GM18511 (cell line): ENCODE measurements at regions not wholly inside any gene's neighbourhood (a gene's known extent, or its start where the extent isn't known, plus 50 kb on each side); places are given as distances from the start of the nearest gene placed in this dataset.

Source experiments
- ATAC-seq: cut with Tn5 transposase; IDR thresholded peaks from one replicate; pipeline ENCODE4 v1.9.1; 2021; ENCODE audit warnings: mild to moderate bottlenecking, moderate library complexity; ENCODE audit not compliant: unreplicated experiment

DNA sequence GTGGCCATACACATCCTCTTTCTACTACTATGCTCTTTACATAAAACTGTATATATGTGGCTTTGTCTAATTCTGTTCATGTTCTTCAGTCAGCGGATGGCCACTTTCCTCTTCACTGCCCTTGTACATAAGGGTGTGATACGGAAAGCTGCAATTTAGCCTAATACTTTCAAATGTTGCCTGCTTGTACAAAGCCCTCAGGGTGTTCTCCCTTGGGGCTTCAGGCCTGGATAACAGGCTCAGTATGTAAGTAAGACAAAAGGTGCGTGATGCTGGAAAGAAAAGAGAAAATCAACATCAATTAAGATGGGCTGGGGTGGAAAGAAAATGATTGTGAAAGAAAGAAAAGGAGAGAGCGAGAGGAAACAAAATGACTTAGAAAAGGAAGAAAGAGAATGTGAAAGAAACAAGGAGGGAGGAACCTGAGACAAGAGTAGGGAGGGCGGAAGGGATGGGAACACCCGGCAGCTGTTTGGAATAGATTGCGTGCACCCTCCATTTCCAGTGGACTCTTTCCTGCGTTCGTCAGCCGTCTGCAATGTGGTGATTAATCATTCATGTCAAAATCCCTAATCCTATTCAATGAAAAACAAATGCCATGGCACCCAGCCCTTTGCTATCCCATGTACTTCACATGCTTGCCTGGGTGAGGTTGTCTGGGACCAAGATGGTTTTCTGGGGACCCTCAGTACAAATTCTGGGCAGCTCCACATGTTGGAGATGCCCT lies 553.6 kb downstream of the NUF2 start:
- ATAC-seq, result no peak

DNA sequence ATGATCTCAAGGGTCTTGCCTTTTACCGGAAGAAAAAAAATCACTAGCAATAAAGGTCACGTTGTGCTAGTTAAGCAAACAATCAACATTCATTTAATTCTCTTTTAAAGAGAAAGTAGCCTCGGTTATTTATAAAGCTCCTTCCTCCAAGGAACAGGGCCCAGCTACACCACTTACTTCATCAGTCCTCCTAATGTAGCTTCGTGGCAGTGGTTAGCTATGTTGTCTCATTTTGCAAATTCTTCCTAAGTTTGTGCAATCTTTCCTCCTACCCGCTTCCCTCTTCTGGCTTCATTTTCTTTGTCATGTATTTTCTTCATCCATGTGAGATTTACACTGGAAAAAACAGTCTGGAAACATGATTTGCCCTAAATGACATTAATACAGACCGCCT lies 554.2 kb downstream of the NUF2 start:
- ATAC-seq, result no peak

DNA sequence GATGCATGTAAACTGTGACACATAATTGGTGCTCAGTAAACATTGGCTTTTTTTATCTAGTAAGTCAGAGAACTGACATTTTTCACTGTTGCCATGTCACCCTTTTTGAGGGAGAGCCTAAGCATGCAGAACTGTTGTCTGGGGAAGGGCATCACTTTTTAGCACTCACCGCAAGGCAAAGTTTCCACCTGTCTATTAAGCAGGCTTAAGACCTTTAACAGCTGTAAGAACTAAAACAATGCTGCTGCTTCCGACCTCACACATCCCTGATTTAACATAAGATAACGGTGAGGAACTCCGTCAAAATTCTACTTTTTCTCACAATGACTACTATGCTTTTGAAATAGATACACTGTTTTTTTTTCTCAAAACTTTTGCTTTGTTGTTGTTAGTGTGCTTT lies 554.8 kb downstream of the NUF2 start:
- ATAC-seq, result no peak

DNA sequence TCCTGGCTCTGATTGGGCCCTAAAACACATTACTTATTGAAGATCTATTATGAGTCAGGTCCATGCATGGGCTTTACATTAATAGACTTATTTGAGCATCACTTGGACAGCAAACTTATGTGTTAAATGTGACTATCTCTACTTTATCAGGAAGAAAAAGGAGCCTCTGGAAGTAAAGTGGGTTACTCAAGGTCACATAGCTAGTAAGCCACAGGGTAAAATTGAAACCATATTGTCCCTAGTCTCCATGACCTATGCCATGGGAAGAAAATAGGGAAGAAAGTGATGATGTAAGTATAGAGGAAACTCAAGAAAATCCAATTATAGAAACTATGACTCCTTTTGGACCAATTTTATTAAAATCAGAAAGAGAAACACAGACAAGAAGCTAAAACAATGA lies 555.3 kb downstream of the NUF2 start:
- no peak for ATAC-seq

DNA sequence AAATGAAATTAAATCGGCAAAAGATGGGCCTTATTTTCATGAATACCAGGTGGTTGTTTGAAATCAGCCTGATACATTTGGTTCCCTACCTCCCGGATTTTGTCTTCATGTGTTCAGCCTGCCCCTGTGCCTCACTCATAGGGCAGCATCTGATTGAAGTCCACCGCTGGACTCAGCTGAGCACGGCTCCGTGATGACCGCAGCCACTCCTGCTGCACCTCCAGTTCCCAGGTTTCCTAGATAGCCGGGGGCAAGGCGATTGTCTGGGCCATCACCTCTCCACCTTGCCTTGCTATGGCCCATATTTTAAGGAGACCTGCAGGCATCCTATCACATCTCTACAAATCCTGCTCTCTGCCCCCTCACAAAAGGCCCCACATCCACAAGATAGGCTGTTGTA lies 563.8 kb downstream of the NUF2 start:
- ATAC-seq, result no peak

GRCh38 chr1:163896001-163896400 lies 574.2 kb downstream of the NUF2 start:
- ATAC-seq, result no peak

DNA sequence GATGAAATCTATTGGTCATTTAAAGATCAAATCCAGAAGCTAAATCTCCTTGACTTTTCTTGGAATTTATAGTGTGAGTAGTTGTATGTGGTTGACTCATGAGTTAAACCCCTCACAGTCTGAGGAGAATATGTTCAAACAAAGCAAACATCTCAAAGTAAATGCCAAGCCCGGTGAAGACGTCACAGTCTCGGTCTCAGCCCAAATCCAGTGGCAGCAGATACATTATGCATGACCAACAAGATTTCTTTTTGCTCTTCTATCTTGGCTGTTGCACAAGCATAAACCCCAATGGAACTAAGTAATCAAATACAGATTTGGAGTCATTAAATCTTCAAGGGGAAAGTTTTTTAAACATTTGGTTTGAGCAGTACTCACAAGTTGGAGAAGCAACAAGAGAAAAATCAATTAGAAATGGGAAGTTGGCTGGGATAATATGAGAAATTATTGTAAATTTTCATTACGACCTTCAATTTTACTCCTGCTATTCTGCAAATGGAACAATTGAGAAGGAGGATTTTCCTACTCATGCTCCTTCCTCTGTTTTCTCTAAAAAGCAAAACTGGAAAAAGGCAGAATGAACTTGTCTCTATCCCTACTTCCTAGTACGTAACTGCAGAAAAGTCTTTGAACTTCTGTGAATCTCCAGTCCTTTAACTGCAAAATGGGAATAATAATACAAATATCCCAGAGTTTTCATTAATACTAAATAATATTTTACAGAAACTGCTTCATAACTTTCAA lies 575.8 kb downstream of the NUF2 start:
- ATAC-seq, result no peak

GRCh38 chr1:163906283-163906682 lies 584.5 kb downstream of the NUF2 start:
- ATAC-seq, result no peak

DNA sequence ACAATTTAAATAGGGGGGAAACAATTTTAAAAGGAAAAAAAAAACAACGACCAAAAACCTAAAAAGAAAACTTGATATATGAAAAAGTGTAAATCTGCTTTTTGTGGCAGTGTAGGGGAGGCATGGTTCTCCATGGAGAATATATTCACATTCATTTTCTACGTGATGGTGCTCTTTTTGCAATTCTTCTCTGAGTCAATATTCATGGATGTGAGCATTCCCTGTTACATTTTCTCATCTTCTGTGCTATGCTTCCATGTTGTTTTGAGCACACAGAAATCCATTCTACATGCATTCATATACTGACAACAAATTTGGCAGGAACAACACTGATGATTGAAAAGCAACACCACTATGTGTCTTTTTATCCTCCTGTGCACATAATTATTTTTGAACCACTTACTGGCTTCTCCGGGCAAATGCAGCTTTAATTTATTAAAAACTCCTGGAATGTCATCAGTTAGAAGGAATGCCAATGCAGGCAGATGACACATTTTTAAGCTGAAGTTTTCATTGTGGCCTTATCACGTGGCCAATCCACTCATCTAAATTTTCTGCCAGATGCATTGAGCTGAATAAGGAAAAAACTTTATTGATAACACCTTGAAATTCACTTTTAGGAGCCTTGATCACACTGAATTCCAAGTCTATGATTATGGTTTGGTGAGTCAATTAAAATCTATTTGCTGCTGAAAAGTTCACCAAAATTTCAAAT lies 590.6 kb downstream of the NUF2 start:
- ATAC-seq, result no peak

DNA sequence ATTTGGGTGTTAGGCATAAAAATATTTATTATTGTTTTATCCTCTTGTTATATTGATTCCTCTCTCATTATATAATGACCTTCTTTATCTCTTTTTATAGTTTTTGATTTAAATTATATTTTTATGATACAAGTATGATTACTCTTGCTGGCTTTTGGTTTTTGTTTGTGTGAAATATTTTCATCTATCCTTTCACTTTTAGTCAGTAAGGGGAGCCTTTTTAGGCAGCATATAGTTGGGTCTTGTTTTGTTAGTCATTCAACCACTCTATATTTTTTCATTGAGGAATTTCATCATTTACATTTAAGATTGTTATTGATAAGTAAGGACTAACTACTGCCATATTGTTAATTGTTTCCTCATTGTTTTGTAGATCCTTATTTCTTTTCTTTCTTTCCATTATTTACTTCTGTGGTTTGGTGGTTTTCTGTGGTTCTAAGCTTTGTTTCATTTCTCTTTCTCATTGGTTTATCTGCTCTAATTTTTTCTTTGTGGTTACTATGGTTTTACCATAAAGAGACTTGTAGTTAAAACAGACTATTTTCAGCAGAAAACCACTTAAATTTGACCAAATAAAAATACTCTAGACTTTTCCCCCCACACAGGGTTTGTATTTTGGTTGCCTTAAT lies 593.1 kb downstream of the NUF2 start:
- peak; percentile 78 for ATAC-seq

GRCh38 chr1:163922743-163923201 lies 601.0 kb downstream of the NUF2 start:
- peak; percentile 88 for ATAC-seq

DNA sequence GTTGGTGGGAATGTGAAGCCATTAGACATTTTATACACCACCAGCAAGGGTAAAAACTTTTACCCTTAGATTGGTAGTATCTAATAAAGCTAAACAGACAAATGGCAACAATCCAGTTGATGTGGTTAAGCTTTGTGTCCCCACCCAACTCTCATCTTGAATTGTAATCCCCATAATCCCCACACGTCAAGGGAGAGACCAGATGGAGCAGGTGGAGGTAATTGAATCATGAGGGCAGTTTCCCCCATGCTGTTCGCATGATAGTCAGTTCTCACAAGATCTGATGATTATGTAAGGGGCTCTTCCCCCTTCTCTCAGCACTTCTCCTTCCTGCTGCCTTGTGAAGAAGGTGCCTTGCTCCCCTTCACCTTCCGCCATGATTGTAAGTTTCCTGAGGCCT lies 602.3 kb downstream of the NUF2 start:
- no peak for ATAC-seq

GRCh38 chr1:163927493-163927892 lies 605.7 kb downstream of the NUF2 start:
- ATAC-seq, result no peak

DNA sequence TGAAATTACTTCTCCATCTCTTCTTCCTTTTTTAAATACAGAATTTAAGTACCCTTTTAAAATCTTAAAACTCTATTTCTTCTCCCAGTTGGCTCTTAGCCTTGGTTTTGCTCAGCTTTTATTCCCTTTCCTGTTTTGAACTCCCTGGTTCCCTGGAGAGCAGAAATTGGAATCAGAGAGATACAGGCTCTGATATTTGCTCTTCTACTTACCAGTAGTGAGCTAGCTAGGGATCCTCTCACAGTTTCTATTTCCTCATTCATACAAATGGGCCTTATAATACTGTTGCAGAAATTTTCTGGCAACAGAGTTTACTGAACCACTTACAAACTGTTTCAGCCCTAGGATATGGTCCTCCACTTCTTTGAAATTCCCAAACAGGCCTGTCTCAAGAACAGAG lies 606.3 kb downstream of the NUF2 start:
- no peak for ATAC-seq

DNA sequence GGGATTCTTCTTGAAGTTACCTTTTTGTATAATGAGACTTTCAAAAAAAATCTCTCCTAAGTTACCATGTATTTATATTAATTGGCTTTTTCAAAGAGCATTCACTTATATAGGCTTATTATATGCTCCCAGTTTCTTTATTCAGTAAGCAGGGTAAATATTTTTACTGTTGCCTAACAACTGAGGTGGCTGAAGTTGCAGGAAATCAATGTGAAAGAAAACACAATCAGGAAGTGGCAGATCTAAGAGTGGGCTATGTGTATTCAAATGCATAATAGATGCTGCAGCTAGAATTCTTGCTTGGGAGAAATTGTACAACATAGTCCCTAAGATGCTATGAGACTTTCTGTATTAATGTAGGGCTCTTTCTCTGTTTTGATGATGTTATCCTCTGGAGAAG lies 606.9 kb downstream of the NUF2 start:
- ATAC-seq, result no peak

DNA sequence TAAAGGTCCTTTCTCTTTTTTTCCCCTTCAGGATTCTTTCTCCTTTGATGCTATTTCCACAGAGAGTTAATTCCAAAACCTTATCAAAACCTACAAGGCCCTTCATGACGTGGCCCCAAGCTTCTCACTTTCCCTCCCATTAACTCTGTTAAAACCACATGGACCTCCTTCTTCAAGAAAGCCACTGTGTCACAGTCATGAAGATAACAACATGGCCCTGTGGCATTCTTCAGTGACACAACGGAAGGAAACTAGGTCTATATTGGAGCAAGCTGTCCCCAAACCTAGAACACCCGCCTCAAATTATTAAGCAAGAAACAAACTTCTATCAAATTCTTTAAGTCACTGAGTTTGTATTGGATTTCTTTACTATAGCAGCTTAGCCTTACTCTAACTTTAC lies 611.1 kb downstream of the NUF2 start:
- no peak for ATAC-seq

DNA sequence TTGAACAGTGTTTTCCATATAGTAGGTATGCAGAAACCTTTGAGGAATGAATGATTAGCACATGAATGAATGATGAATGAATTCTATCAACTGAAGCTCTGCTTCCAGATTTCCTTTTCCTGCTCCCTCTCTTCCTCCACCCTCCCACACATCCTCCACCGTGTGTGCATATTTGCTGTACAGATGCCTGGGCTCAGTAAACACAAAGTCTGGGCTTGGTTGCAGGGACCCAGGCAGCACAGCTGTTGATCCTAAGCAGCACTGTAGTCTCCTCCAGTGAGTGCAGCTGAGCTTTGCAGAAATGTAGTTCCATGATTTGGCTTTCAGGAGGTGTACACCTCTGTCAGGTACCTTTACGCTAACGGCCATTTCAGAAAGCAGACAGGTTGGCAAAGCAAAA lies 611.7 kb downstream of the NUF2 start:
- no peak for ATAC-seq

DNA sequence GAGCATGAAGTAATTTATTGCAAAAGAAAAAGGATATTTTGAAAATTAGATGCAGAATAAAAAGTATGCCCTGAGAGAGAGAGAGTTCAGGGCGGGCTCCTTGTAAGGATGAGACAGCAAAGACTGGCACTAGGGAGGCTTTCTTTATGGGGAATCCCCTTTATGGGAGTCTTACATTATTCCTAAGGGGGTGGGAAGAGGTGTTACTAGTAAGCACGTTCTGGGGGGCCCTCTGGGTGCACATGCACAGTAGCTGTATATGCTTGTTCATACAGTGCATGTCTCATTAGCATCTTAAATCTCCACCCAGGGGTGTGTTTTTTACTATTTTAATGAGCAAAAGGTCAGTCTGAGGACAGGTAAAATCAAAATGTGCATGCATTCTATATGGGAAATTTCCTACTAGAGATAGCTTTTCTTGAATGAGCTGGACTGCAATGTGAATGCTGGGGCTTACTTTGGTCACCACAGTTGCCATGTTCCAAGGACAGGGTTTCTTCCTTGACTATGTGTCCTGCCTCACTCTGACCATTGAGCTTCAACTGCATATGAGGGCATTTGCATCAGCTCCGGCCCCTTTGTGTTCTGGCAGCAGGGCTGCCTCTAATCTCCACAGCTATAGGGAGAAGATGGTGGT lies 614.1 kb downstream of the NUF2 start:
- no peak for ATAC-seq

DNA sequence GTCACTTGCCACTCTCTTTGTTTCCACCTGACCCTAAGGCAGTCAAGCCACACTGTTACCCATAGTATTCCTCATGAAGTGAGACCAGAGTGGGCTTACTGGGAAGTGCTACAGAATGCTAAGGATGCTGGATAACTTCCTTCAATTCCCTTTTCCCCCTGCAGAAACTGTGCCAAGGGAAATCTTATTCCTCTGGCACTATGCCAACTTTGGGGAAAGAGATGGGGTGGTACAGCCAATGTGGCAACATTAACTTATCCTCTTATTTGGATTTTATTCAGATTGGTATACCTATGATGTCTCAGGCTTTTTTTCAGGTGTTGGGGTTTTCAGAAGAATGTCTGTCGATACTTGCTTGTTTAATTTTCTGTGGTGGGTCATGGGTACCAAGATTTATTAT lies 599.4 kb upstream of the PBX1 start:
- no peak for ATAC-seq

GRCh38 chr1:163970151-163970550 lies 588.8 kb upstream of the PBX1 start:
- ATAC-seq, result no peak

DNA sequence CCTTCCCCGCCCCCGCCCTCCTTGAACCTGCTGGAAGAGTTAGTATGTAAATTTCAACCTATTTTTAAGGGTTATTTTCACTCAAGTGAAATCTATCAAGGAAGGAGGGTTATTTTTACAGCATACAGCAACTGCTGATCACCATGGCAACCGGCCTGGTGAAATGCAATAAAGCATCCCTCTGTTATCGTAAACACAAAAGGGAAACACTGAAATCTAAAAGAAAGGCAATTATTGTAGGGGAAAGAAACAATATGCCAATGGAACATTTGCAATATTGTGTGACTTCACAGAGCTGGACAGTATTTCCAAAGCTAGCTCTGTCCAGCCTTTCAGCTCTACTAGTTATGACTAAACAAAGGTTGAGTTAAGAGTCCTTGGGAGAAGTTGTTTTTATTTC lies 588.3 kb upstream of the PBX1 start:
- no peak for ATAC-seq
